ENCODE measurements at regions not wholly inside any gene's neighbourhood (a gene's known extent, or its start where the extent isn't known, plus 50 kb on each side); places are given as distances from the start of the nearest gene placed in this dataset.

DNA sequence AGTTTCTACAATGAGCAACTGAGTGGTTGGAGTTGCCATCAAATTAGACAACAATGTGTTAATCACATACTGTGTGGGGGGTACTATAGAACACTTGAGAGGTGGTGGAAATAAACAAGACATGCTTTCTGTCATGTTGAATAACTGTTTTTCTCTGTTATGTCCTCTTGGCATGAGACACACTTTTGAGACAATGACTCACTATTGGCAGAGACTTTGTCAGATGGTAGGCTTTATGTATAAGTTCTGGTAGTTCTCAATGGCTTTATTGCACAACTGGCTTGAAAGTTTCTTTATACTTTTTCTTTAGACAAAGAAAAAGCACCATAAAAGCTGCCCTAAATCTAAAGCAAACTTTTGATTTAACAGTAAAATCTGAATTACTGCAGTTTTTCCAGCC lies 578.7 kb downstream of the ADCYAP1 start:
- POLR2A ChIA-PET: no interaction called here
- Histone ChIP-seq H3K4me3 (ENCODE audit: control insufficient read depth in 1 of 7, extremely low read depth in 1 of 7, insufficient read depth in 4 of 7, low read depth in 2 of 7, low read length in 6 of 7) (no peak overlapping the region), H3K27me3 (replicated peaks in 2 of 5; ENCODE audit: control insufficient read depth in 4 of 5, insufficient read depth in 5 of 5, low read length in 4 of 5) (peaks cover 0 to 2% (median 0%) of the 10 kb centered on the region in 5 experiments)

GRCh38 chr18:1487457-1487856 lies 582.8 kb downstream of the ADCYAP1 start:
- H3K9me3 ChIP-seq (ENCODE audit: control extremely low read depth in 1 of 5, control insufficient read depth in 4 of 5, insufficient read depth in 2 of 5, low read depth in 1 of 5, low read length in 4 of 5): no peaks in the 10 kb centered on the region
- no peaks in the 10 kb centered on the region for H3K36me3 ChIP-seq (ENCODE audit: control insufficient read depth in 4 of 4, insufficient read depth in 4 of 4, low read length in 3 of 4)
- ChIA-PET POLR2A (no interaction called here), CTCF (no interaction called here)
- no peak overlapping the region for H3K4me3 ChIP-seq (ENCODE audit: control insufficient read depth in 1 of 7, extremely low read depth in 1 of 7, insufficient read depth in 4 of 7, low read depth in 2 of 7, low read length in 6 of 7)
- H3K27ac ChIP-seq (ENCODE audit: insufficient read depth in 1 of 2, low read depth in 1 of 2, low read length in 2 of 2, poor library complexity in 1 of 2, severe bottlenecking in 2 of 2): no peak overlapping the region
- WGBS (ENCODE audit: insufficient coverage): 100% methylated on average over 1 of the region's 2 CpGs
- peaks cover 0 to 2% (median 0%) of the 10 kb centered on the region in 5 experiments for H3K27me3 ChIP-seq (replicated peaks in 2 of 5; ENCODE audit: control insufficient read depth in 4 of 5, insufficient read depth in 5 of 5, low read length in 4 of 5)
- H3K4me1 ChIP-seq (ENCODE audit: control extremely low read depth in 1 of 4, control insufficient read depth in 4 of 4, insufficient read depth in 4 of 4, low read length in 3 of 4): no peaks in the 10 kb centered on the region
- DNase-seq: no peak

More for the DNA sequence above, 578.7 kb downstream of the ADCYAP1 start:
- H3K36me3 ChIP-seq (ENCODE audit: control insufficient read depth in 4 of 4, insufficient read depth in 4 of 4, low read length in 3 of 4): no peaks in the 10 kb centered on the region
- CTCF ChIA-PET: no interaction called here
- H3K27ac ChIP-seq (ENCODE audit: insufficient read depth in 1 of 2, low read depth in 1 of 2, low read length in 2 of 2, poor library complexity in 1 of 2, severe bottlenecking in 2 of 2): no peak overlapping the region
- H3K4me1 ChIP-seq (ENCODE audit: control extremely low read depth in 1 of 4, control insufficient read depth in 4 of 4, insufficient read depth in 4 of 4, low read length in 3 of 4): no peaks in the 10 kb centered on the region
- no peaks in the 10 kb centered on the region for H3K9me3 ChIP-seq (ENCODE audit: control extremely low read depth in 1 of 5, control insufficient read depth in 4 of 5, insufficient read depth in 2 of 5, low read depth in 1 of 5, low read length in 4 of 5)
- no peak for DNase-seq

- Histone ChIP-seq H3K4me3 (ENCODE audit: control insufficient read depth in 1 of 7, extremely low read depth in 1 of 7, insufficient read depth in 4 of 7, low read depth in 2 of 7, low read length in 6 of 7) (no peak overlapping the region), H3K27me3 (replicated peaks in 2 of 5; ENCODE audit: control insufficient read depth in 4 of 5, insufficient read depth in 5 of 5, low read length in 4 of 5) (no peaks in the 10 kb centered on the region), H3K4me1 (ENCODE audit: control extremely low read depth in 1 of 4, control insufficient read depth in 4 of 4, insufficient read depth in 4 of 4, low read length in 3 of 4) (no peaks in the 10 kb centered on the region), H3K9me3 (ENCODE audit: control extremely low read depth in 1 of 5, control insufficient read depth in 4 of 5, insufficient read depth in 2 of 5, low read depth in 1 of 5, low read length in 4 of 5) (no peaks in the 10 kb centered on the region), H3K36me3 (ENCODE audit: control insufficient read depth in 4 of 4, insufficient read depth in 4 of 4, low read length in 3 of 4) (no peaks in the 10 kb centered on the region), H3K27ac (ENCODE audit: insufficient read depth in 1 of 2, low read depth in 1 of 2, low read length in 2 of 2, poor library complexity in 1 of 2, severe bottlenecking in 2 of 2) (no peak overlapping the region)
- WGBS (ENCODE audit: insufficient coverage): 100% methylated on average over 4 of the region's 4 CpGs
- ChIA-PET POLR2A (no interaction called here), CTCF (interaction anchor here (0.5 kb wide), 1 partner anchor 730 kb away, joined by 3 read pairs; no protein-coding TSS in a partner anchor)
- no peak for DNase-seq
Measured at GRCh38 chr18:1488394-1488793, 583.7 kb downstream of the ADCYAP1 start.

DNA sequence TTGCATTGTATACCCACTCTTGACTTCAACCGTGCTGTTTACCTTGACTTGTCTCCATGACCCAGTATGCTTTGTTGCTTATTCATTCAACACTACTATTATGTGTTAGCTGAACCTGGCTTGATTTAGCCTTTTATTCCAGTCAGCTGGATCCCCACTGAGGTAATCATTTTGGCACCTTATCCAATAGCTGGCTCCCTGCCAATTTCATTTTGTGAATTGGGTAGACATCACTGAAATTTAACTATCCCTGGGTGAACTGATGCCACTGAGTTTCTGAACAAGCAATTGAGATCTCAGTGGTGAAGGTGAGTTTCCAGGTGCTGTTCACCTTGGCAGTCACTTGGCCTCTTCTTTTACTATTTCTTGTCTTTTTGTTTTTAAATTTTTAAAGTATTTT lies 584.3 kb downstream of the ADCYAP1 start:
- Histone ChIP-seq H3K27me3 (replicated peaks in 2 of 5; ENCODE audit: control insufficient read depth in 4 of 5, insufficient read depth in 5 of 5, low read length in 4 of 5) (no peaks in the 10 kb centered on the region), H3K36me3 (ENCODE audit: control insufficient read depth in 4 of 4, insufficient read depth in 4 of 4, low read length in 3 of 4) (no peaks in the 10 kb centered on the region), H3K9me3 (ENCODE audit: control extremely low read depth in 1 of 5, control insufficient read depth in 4 of 5, insufficient read depth in 2 of 5, low read depth in 1 of 5, low read length in 4 of 5) (no peaks in the 10 kb centered on the region), H3K27ac (ENCODE audit: insufficient read depth in 1 of 2, low read depth in 1 of 2, low read length in 2 of 2, poor library complexity in 1 of 2, severe bottlenecking in 2 of 2) (no peak overlapping the region), H3K4me3 (ENCODE audit: control insufficient read depth in 1 of 7, extremely low read depth in 1 of 7, insufficient read depth in 4 of 7, low read depth in 2 of 7, low read length in 6 of 7) (no peak overlapping the region), H3K4me1 (ENCODE audit: control extremely low read depth in 1 of 4, control insufficient read depth in 4 of 4, insufficient read depth in 4 of 4, low read length in 3 of 4) (no peaks in the 10 kb centered on the region)
- CTCF ChIA-PET: no interaction called here
- POLR2A ChIA-PET: no interaction called here
- WGBS (ENCODE audit: insufficient coverage): 100% methylated on average over 1 of the region's 1 CpG
- no peak for DNase-seq

- Histone ChIP-seq H3K36me3 (ENCODE audit: control insufficient read depth in 4 of 4, insufficient read depth in 4 of 4, low read length in 3 of 4) (no peaks in the 10 kb centered on the region), H3K27me3 (replicated peaks in 2 of 5; ENCODE audit: control insufficient read depth in 4 of 5, insufficient read depth in 5 of 5, low read length in 4 of 5) (no peaks in the 10 kb centered on the region), H3K27ac (ENCODE audit: insufficient read depth in 1 of 2, low read depth in 1 of 2, low read length in 2 of 2, poor library complexity in 1 of 2, severe bottlenecking in 2 of 2) (no peak overlapping the region), H3K4me1 (ENCODE audit: control extremely low read depth in 1 of 4, control insufficient read depth in 4 of 4, insufficient read depth in 4 of 4, low read length in 3 of 4) (peaks cover 0 to 2% (median 0%) of the 10 kb centered on the region in 4 experiments), H3K9me3 (ENCODE audit: control extremely low read depth in 1 of 5, control insufficient read depth in 4 of 5, insufficient read depth in 2 of 5, low read depth in 1 of 5, low read length in 4 of 5) (peaks cover 0 to 12% (median 2%) of the 10 kb centered on the region in 5 experiments), H3K4me3 (ENCODE audit: control insufficient read depth in 1 of 7, extremely low read depth in 1 of 7, insufficient read depth in 4 of 7, low read depth in 2 of 7, low read length in 6 of 7) (no peak overlapping the region)
- CTCF ChIA-PET: no interaction called here
- DNase-seq: peak in 1 of 3 donors; percentile 26
- no CpG with 5 or more reads among the region's 2 CpGs for WGBS (ENCODE audit: insufficient coverage)
- POLR2A ChIA-PET: no interaction called here
Measured at GRCh38 chr18:1495387-1495786, 590.7 kb downstream of the ADCYAP1 start.

DNA sequence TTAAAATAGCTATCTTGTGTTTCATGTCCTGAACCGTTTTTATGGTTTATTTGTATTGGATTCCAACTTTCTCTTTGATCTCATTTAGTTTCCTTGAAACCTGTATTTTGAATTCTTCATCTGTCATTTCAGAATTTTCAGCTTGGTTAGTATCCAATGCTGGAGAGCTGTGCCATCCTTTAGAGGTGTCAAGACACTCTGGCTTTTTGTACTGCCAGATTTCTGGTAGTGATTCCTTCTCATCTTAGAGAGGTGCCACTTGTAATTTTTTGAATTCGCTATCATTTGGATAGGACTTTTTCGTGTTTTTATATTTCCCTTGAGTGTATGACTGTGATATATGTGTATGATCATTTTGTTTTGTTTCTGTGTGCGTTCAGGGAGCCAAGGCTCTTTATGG lies 591.4 kb downstream of the ADCYAP1 start:
- Histone ChIP-seq H3K36me3 (ENCODE audit: control insufficient read depth in 4 of 4, insufficient read depth in 4 of 4, low read length in 3 of 4) (no peaks in the 10 kb centered on the region), H3K27me3 (replicated peaks in 2 of 5; ENCODE audit: control insufficient read depth in 4 of 5, insufficient read depth in 5 of 5, low read length in 4 of 5) (no peaks in the 10 kb centered on the region), H3K4me3 (ENCODE audit: control insufficient read depth in 1 of 7, extremely low read depth in 1 of 7, insufficient read depth in 4 of 7, low read depth in 2 of 7, low read length in 6 of 7) (no peak overlapping the region), H3K4me1 (ENCODE audit: control extremely low read depth in 1 of 4, control insufficient read depth in 4 of 4, insufficient read depth in 4 of 4, low read length in 3 of 4) (peaks cover 0 to 2% (median 0%) of the 10 kb centered on the region in 4 experiments), H3K9me3 (ENCODE audit: control extremely low read depth in 1 of 5, control insufficient read depth in 4 of 5, insufficient read depth in 2 of 5, low read depth in 1 of 5, low read length in 4 of 5) (peaks cover 0 to 12% (median 2%) of the 10 kb centered on the region in 5 experiments), H3K27ac (ENCODE audit: insufficient read depth in 1 of 2, low read depth in 1 of 2, low read length in 2 of 2, poor library complexity in 1 of 2, severe bottlenecking in 2 of 2) (no peak overlapping the region)
- ChIA-PET POLR2A (no interaction called here), CTCF (interaction anchor here (1.2 kb wide), 1 partner anchor 631 kb away, joined by 4 read pairs; no protein-coding TSS in a partner anchor)
- DNase-seq: no peak
- 100% methylated on average over 1 of the region's 4 CpGs for WGBS (ENCODE audit: insufficient coverage)

DNA sequence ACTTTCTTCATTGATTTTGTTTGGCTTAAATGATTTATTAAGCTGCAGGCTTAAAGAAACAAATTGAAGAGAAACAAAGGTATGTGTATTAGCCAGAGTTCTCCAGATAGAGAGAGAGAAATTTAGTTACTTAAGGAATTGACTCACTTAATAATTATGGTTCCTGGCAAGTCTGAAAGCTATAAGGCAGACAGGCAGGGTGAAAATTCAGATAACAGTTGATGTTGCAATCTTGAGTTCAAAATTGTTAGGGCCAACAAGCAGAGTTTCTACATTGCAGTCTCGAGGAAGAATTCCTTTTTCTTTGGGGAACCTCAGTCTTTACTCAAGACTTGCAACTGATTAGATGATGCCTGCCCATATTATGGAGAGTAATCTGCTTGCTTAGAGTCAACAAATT lies 593.5 kb downstream of the ADCYAP1 start:
- Histone ChIP-seq H3K36me3 (ENCODE audit: control insufficient read depth in 4 of 4, insufficient read depth in 4 of 4, low read length in 3 of 4) (no peaks in the 10 kb centered on the region), H3K27me3 (replicated peaks in 2 of 5; ENCODE audit: control insufficient read depth in 4 of 5, insufficient read depth in 5 of 5, low read length in 4 of 5) (no peaks in the 10 kb centered on the region), H3K27ac (ENCODE audit: insufficient read depth in 1 of 2, low read depth in 1 of 2, low read length in 2 of 2, poor library complexity in 1 of 2, severe bottlenecking in 2 of 2) (no peak overlapping the region), H3K9me3 (ENCODE audit: control extremely low read depth in 1 of 5, control insufficient read depth in 4 of 5, insufficient read depth in 2 of 5, low read depth in 1 of 5, low read length in 4 of 5) (peaks cover 0 to 12% (median 2%) of the 10 kb centered on the region in 5 experiments), H3K4me3 (ENCODE audit: control insufficient read depth in 1 of 7, extremely low read depth in 1 of 7, insufficient read depth in 4 of 7, low read depth in 2 of 7, low read length in 6 of 7) (no peak overlapping the region), H3K4me1 (ENCODE audit: control extremely low read depth in 1 of 4, control insufficient read depth in 4 of 4, insufficient read depth in 4 of 4, low read length in 3 of 4) (peaks cover 0 to 2% (median 0%) of the 10 kb centered on the region in 4 experiments)
- peak in 1 of 3 donors; percentile 6 for DNase-seq
- ChIA-PET CTCF (no interaction called here), POLR2A (no interaction called here)
- 80% methylated on average over 1 of the region's 1 CpG for WGBS (ENCODE audit: insufficient coverage)
